ENCODE measurements at regions not wholly inside any gene's neighbourhood (a gene's known extent, or its start where the extent isn't known, plus 50 kb on each side); places are given as distances from the start of the nearest gene placed in this dataset.

GRCh38 chr2:181242262-181242661 lies 214.9 kb upstream of the ITGA4 start:
- DNase-seq (ENCODE audit: low read depth in 3 of 3), result no peak

- DNase-seq (ENCODE audit: low read depth in 3 of 3), result no peak
Observed at GRCh38 chr2:181243319-181243718, 213.9 kb upstream of the ITGA4 start.

GRCh38 chr2:181250691-181251090 lies 206.5 kb upstream of the ITGA4 start:
- DNase-seq (ENCODE audit: low read depth in 3 of 3), result no peak

GRCh38 chr2:181252262-181253148 lies 204.7 kb upstream of the ITGA4 start:
- no peak for DNase-seq (ENCODE audit: low read depth in 3 of 3)

GRCh38 chr2:181253438-181253837 lies 203.7 kb upstream of the ITGA4 start:
- DNase-seq (ENCODE audit: low read depth in 3 of 3), result no peak

- DNase-seq (ENCODE audit: low read depth in 3 of 3), result no peak
Observed at GRCh38 chr2:181255651-181256050, 201.5 kb upstream of the ITGA4 start.

GRCh38 chr2:181258720-181259119 lies 198.5 kb upstream of the ITGA4 start:
- DNase-seq (ENCODE audit: low read depth in 3 of 3), result no peak

GRCh38 chr2:181262782-181263181 lies 194.4 kb upstream of the ITGA4 start:
- DNase-seq (ENCODE audit: low read depth in 3 of 3), result no peak

GRCh38 chr2:181264001-181264400 lies 193.2 kb upstream of the ITGA4 start:
- no peak for DNase-seq (ENCODE audit: low read depth in 3 of 3)

GRCh38 chr2:181264441-181264840 lies 192.7 kb upstream of the ITGA4 start:
- no peak for DNase-seq (ENCODE audit: low read depth in 3 of 3)

- DNase-seq (ENCODE audit: low read depth in 3 of 3), result no peak
Observed at GRCh38 chr2:181266614-181267013, 190.6 kb upstream of the ITGA4 start.

- no peak for DNase-seq (ENCODE audit: low read depth in 3 of 3)
Observed at GRCh38 chr2:181268174-181268867, 188.9 kb upstream of the ITGA4 start.

GRCh38 chr2:181273986-181274385 lies 183.2 kb upstream of the ITGA4 start:
- DNase-seq (ENCODE audit: low read depth in 3 of 3), result no peak

GRCh38 chr2:181275643-181276070 lies 181.5 kb upstream of the ITGA4 start:
- no peak for DNase-seq (ENCODE audit: low read depth in 3 of 3)

GRCh38 chr2:181281206-181281832 lies 175.9 kb upstream of the ITGA4 start:
- no peak for DNase-seq (ENCODE audit: low read depth in 3 of 3)

- DNase-seq (ENCODE audit: low read depth in 3 of 3), result no peak
Observed at GRCh38 chr2:181285116-181285515, 172.1 kb upstream of the ITGA4 start.

- DNase-seq (ENCODE audit: low read depth in 3 of 3), result no peak
Observed at GRCh38 chr2:181289698-181290097, 167.5 kb upstream of the ITGA4 start.

GRCh38 chr2:181290182-181290581 lies 167.0 kb upstream of the ITGA4 start:
- no peak for DNase-seq (ENCODE audit: low read depth in 3 of 3)

- DNase-seq (ENCODE audit: low read depth in 3 of 3), result no peak
Observed at GRCh38 chr2:181294979-181295378, 162.2 kb upstream of the ITGA4 start.

- DNase-seq (ENCODE audit: low read depth in 3 of 3), result no peak
Observed at GRCh38 chr2:181300600-181301291, 156.4 kb upstream of the ITGA4 start.

GRCh38 chr2:181304011-181304844 lies 153.0 kb upstream of the ITGA4 start:
- DNase-seq (ENCODE audit: low read depth in 3 of 3), result no peak
